HEK293 (cell line): ENCODE measurements at regions not wholly inside any gene's neighbourhood (a gene's known extent, or its start where the extent isn't known, plus 50 kb on each side); places are given as distances from the start of the nearest gene placed in this dataset.

Experiments used
- EGR2 ChIP-seq: fragments of 450-650 bp; formaldehyde crosslinking; IDR thresholded peaks from 2 replicates; pipeline ENCODE4 v1.5.1; 2016; ENCODE audit warnings: low read depth, missing biosample characterization, missing genetic modification characterization
- FEZF1 ChIP-seq: fragments of 450-650 bp; formaldehyde crosslinking; IDR thresholded peaks from 2 replicates; pipeline ENCODE4 v1.5.1; 2016; ENCODE audit warnings: missing biosample characterization, missing genetic modification characterization
- HOXA7 ChIP-seq: sonication (generic); formaldehyde crosslinking; IDR thresholded peaks from 2 replicates; pipeline ENCODE4 v1.8.1; 2022; ENCODE audit warnings: missing genetic modification reagents, borderline replicate concordance
- KLF1 ChIP-seq: fragments of 450-650 bp; formaldehyde crosslinking; IDR thresholded peaks from 2 replicates; pipeline ENCODE4 v1.5.1; 2016; ENCODE audit warnings: missing biosample characterization, missing genetic modification characterization
- KLF10 ChIP-seq: fragments of 450-650 bp; IDR thresholded peaks from 2 replicates; pipeline ENCODE4 v1.5.1; 2018; ENCODE audit warnings: missing biosample characterization, mild to moderate bottlenecking, missing genetic modification characterization
- KLF8 ChIP-seq: fragments of 450-650 bp; formaldehyde crosslinking; IDR thresholded peaks from 2 replicates; pipeline ENCODE4 v1.5.1; 2016; ENCODE audit warnings: missing biosample characterization, missing genetic modification characterization
- MZF1 ChIP-seq: fragments of 450-650 bp; formaldehyde crosslinking; IDR thresholded peaks from 2 replicates; pipeline ENCODE4 v1.5.1; 2017; ENCODE audit warnings: missing biosample characterization, missing genetic modification characterization, borderline replicate concordance
- PATZ1 ChIP-seq: fragments of 450-650 bp; formaldehyde crosslinking; IDR thresholded peaks from 2 replicates; pipeline ENCODE4 v1.5.1; 2016; ENCODE audit warnings: missing biosample characterization, missing genetic modification characterization
- REPIN1 ChIP-seq: fragments of 450-650 bp; formaldehyde crosslinking; IDR thresholded peaks from 2 replicates; pipeline ENCODE4 v1.5.1; 2017; ENCODE audit warnings: missing biosample characterization, missing genetic modification characterization, low read depth
- SCRT1 ChIP-seq: fragments of 450-650 bp; formaldehyde crosslinking; IDR thresholded peaks from 2 replicates; pipeline ENCODE4 v1.5.1; 2016; ENCODE audit warnings: missing biosample characterization, missing genetic modification characterization, borderline replicate concordance
- SP2 ChIP-seq: fragments of 450-650 bp; formaldehyde crosslinking; IDR thresholded peaks from 2 replicates; pipeline ENCODE4 v1.5.1; 2016; ENCODE audit warnings: missing biosample characterization, missing genetic modification characterization
- ZBTB48 ChIP-seq: fragments of 450-650 bp; formaldehyde crosslinking; IDR thresholded peaks from 2 replicates; pipeline ENCODE4 v1.5.1; 2016; ENCODE audit warnings: missing biosample characterization, missing genetic modification characterization
- ZFP37 ChIP-seq: fragments of 450-650 bp; formaldehyde crosslinking; IDR thresholded peaks from 2 replicates; pipeline ENCODE4 v1.5.1; 2016; ENCODE audit warnings: missing biosample characterization, missing genetic modification characterization
- ZNF112 ChIP-seq: fragments of 450-650 bp; formaldehyde crosslinking; IDR thresholded peaks from 2 replicates; pipeline ENCODE4 v1.5.0; 2017; ENCODE audit warnings: missing biosample characterization, missing genetic modification characterization
- ZNF239 ChIP-seq: fragments of 450-650 bp; formaldehyde crosslinking; IDR thresholded peaks from 2 replicates; pipeline ENCODE4 v1.5.1; 2016; ENCODE audit warnings: missing biosample characterization, missing genetic modification characterization
- ZNF274 ChIP-seq, 2 experiments: fragments of 200-500 bp in 1 of 2; fragments of 450-650 bp in 1 of 2; sonication (Bioruptor generic) in 1 of 2; formaldehyde crosslinking in 1 of 2; IDR thresholded peaks; 2 replicates each; pipeline versions ENCODE4 v1.5.1 to v1.6.1; 2014 to 2016; ENCODE audit warnings: borderline replicate concordance in 1 of 2, inconsistent platforms in 1 of 2, low read length in 1 of 2, missing biosample characterization in 1 of 2, missing genetic modification characterization in 1 of 2
- ZNF311 ChIP-seq: fragments of 450-650 bp; formaldehyde crosslinking; IDR thresholded peaks from 2 replicates; pipeline ENCODE4 v1.5.1; 2017; ENCODE audit warnings: missing biosample characterization, missing genetic modification characterization, borderline replicate concordance
- ZNF341 ChIP-seq: fragments of 450-650 bp; formaldehyde crosslinking; IDR thresholded peaks from 2 replicates; pipeline ENCODE4; 2016; ENCODE audit warnings: low read depth, missing biosample characterization, missing genetic modification characterization
- ZNF354C ChIP-seq: fragments of 450-650 bp; formaldehyde crosslinking; IDR thresholded peaks from 2 replicates; pipeline ENCODE4 v1.5.1; 2016; ENCODE audit warnings: missing biosample characterization, missing genetic modification characterization, low read depth, borderline replicate concordance
- ZNF366 ChIP-seq: fragments of 450-650 bp; formaldehyde crosslinking; conservative IDR thresholded peaks from 2 replicates; pipeline ENCODE4 v1.5.1; 2016; ENCODE audit warnings: missing biosample characterization, missing genetic modification characterization
- ZNF37A ChIP-seq: fragments of 450-650 bp; IDR thresholded peaks from 2 replicates; pipeline ENCODE4 v1.5.1; 2018; ENCODE audit warnings: missing biosample characterization, missing genetic modification characterization
- ZNF391 ChIP-seq: fragments of 450-650 bp; formaldehyde crosslinking; IDR thresholded peaks from 2 replicates; pipeline ENCODE4 v1.5.1; 2016; ENCODE audit warnings: low read depth, missing biosample characterization, missing genetic modification characterization, borderline replicate concordance
- ZNF398 ChIP-seq: fragments of 450-650 bp; formaldehyde crosslinking; IDR thresholded peaks from 2 replicates; pipeline ENCODE4 v1.5.1; 2017; ENCODE audit warnings: missing biosample characterization, missing genetic modification characterization
- ZNF416 ChIP-seq: fragments of 450-650 bp; formaldehyde crosslinking; IDR thresholded peaks from 2 replicates; pipeline ENCODE4 v1.5.1; 2016; ENCODE audit warnings: missing biosample characterization, missing genetic modification characterization
- ZNF473 ChIP-seq: fragments of 450-650 bp; formaldehyde crosslinking; IDR thresholded peaks from 2 replicates; pipeline ENCODE4 v1.5.1; 2017; ENCODE audit warnings: missing biosample characterization, missing genetic modification characterization
- ZNF48 ChIP-seq: fragments of 450-650 bp; formaldehyde crosslinking; IDR thresholded peaks from 2 replicates; pipeline ENCODE4 v1.5.1; 2016; ENCODE audit warnings: missing biosample characterization, missing genetic modification characterization
- ZNF514 ChIP-seq: fragments of 450-650 bp; formaldehyde crosslinking; IDR thresholded peaks from 2 replicates; pipeline ENCODE4 v1.5.1; 2016; ENCODE audit warnings: missing biosample characterization, missing genetic modification characterization
- ZNF560 ChIP-seq: fragments of 450-650 bp; formaldehyde crosslinking; IDR thresholded peaks from 2 replicates; pipeline ENCODE4 v1.5.1; 2017; ENCODE audit warnings: missing biosample characterization, missing genetic modification characterization, borderline replicate concordance
- ZNF626 ChIP-seq: fragments of 450-650 bp; sonication (Bioruptor Pico); formaldehyde crosslinking; IDR thresholded peaks from 2 replicates; pipeline ENCODE4 v1.5.1; 2018; ENCODE audit warnings: missing biosample characterization, missing genetic modification characterization, inconsistent platforms
- ZXDB ChIP-seq: fragments of 450-650 bp; formaldehyde crosslinking; IDR thresholded peaks from 2 replicates; pipeline ENCODE4 v1.5.1; 2016; ENCODE audit warnings: missing biosample characterization, missing genetic modification characterization
- TF ChIP-seq, protein P1 (sequence below): fragments of 450-650 bp; formaldehyde crosslinking; IDR thresholded peaks from 2 replicates; pipeline ENCODE4 v1.5.1; 2016; ENCODE audit warnings: missing biosample characterization, missing genetic modification characterization
- TF ChIP-seq, protein P2 (sequence below): fragments of 450-650 bp; IDR thresholded peaks from 2 replicates; pipeline ENCODE4 v1.5.1; 2018; ENCODE audit warnings: missing biosample characterization, mild to moderate bottlenecking, missing genetic modification characterization

- no peak for TF ChIP-seq ZNF112 (tag by site-specific recombination)
- TF ChIP-seq ZNF311 (tag by site-specific recombination) = no peak
- TF ChIP-seq ZBTB48 (tag by site-specific recombination) = no peak
- TF ChIP-seq KLF10 (tag by site-specific recombination) = 0 out of 2 replicates have a peak, but pooled peaks have one; percentile 29
- no peak for TF ChIP-seq ZFP37 (tag by site-specific recombination)
- no peak for TF ChIP-seq PATZ1
- TF ChIP-seq ZNF341 (tag by site-specific recombination) = peak; percentile 98
- TF ChIP-seq ZNF48 (tag by site-specific recombination) = no peak
- TF ChIP-seq HOXA7 (CRISPR knock-in tag) = no peak
- TF ChIP-seq ZNF626 (tag by site-specific recombination) = no peak
- TF ChIP-seq ZNF239 (tag by site-specific recombination) = no peak
- TF ChIP-seq ZNF416 (tag by site-specific recombination) = no peak
- TF ChIP-seq ZNF354C (tag by site-specific recombination) = no peak
- TF ChIP-seq ZNF560 = no peak
- TF ChIP-seq ZNF398 (tag by site-specific recombination) = no peak
- TF ChIP-seq ZNF37A (tag by site-specific recombination) = no peak
- TF ChIP-seq SP2 (tag by site-specific recombination) = no peak; the same call in none of the 2 replicates
- no peak for TF ChIP-seq REPIN1
- 0 out of 2 replicates have a peak, but pooled peaks have one; percentile 32 for TF ChIP-seq KLF1 (tag by site-specific recombination)
- TF ChIP-seq ZNF473 (tag by site-specific recombination) = no peak
- TF ChIP-seq ZNF391 (tag by site-specific recombination) = no peak
- no peak for TF ChIP-seq ZXDB (tag by site-specific recombination)
- no peak for TF ChIP-seq ZNF514 (tag by site-specific recombination)
- TF ChIP-seq EGR2 (tag by site-specific recombination) = peak; percentile 85
- no peak for TF ChIP-seq ZNF366 (tag by site-specific recombination)
- TF ChIP-seq KLF8 (tag by site-specific recombination) = 0 out of 2 replicates have a peak, but pooled peaks have one; percentile 19
- TF ChIP-seq FEZF1 (tag by site-specific recombination) = no peak
- TF ChIP-seq, protein P1, sequence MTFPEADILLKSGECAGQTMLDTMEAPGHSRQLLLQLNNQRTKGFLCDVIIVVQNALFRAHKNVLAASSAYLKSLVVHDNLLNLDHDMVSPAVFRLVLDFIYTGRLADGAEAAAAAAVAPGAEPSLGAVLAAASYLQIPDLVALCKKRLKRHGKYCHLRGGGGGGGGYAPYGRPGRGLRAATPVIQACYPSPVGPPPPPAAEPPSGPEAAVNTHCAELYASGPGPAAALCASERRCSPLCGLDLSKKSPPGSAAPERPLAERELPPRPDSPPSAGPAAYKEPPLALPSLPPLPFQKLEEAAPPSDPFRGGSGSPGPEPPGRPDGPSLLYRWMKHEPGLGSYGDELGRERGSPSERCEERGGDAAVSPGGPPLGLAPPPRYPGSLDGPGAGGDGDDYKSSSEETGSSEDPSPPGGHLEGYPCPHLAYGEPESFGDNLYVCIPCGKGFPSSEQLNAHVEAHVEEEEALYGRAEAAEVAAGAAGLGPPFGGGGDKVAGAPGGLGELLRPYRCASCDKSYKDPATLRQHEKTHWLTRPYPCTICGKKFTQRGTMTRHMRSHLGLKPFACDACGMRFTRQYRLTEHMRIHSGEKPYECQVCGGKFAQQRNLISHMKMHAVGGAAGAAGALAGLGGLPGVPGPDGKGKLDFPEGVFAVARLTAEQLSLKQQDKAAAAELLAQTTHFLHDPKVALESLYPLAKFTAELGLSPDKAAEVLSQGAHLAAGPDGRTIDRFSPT (tag by site-specific recombination) = no peak
- no peak for TF ChIP-seq ZNF274 (IDR thresholded peaks at IDR 0.05; ENCODE audit: low read length)
- TF ChIP-seq ZNF274 (tag by site-specific recombination; IDR thresholded peaks at IDR 0.05; ENCODE audit: borderline replicate concordance) = no peak
- TF ChIP-seq, protein P2, sequence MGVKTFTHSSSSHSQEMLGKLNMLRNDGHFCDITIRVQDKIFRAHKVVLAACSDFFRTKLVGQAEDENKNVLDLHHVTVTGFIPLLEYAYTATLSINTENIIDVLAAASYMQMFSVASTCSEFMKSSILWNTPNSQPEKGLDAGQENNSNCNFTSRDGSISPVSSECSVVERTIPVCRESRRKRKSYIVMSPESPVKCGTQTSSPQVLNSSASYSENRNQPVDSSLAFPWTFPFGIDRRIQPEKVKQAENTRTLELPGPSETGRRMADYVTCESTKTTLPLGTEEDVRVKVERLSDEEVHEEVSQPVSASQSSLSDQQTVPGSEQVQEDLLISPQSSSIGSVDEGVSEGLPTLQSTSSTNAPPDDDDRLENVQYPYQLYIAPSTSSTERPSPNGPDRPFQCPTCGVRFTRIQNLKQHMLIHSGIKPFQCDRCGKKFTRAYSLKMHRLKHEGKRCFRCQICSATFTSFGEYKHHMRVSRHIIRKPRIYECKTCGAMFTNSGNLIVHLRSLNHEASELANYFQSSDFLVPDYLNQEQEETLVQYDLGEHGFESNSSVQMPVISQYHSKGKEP (tag by site-specific recombination) = 0 out of 2 replicates have a peak, but pooled peaks have one; percentile 20
- no peak for TF ChIP-seq SCRT1 (tag by site-specific recombination)
- no peak for TF ChIP-seq MZF1
Measured at GRCh38 chr21:31524140-31524539, 135.4 kb upstream of the SOD1 start (continued).
